LNCAP (cell line): ENCODE measurements at regions not wholly inside any gene's neighbourhood (a gene's known extent, or its start where the extent isn't known, plus 50 kb on each side); places are given as distances from the start of the nearest gene placed in this dataset.

Source experiments
- TF ChIP-seq, protein P1 (sequence below): fragments of 450-650 bp; IDR thresholded peaks from 2 replicates; pipeline ENCODE4 v1.5.1; 2017; ENCODE audit warnings: mild to moderate bottlenecking

DNA sequence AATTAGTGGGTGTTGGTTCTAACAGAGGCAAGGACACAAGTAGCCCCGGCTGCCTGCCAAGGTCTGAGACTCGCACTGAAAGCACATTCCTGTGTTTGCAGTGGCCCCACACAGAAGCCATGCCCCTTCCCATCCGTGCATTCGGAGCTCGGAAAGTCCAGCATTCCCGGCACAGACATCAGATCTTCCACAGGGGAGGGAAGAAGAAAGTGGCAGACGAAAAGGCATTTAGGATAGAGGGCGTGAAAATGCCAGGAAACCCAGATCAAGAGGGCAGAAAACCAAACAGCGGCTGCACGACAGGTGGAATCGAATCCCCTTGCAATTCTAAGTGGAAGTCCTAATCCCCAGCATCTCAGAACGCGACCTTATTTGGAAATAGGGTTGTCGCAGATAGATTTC is 105.5 kb upstream of the ASB18 start:
- TF ChIP-seq, protein P1, sequence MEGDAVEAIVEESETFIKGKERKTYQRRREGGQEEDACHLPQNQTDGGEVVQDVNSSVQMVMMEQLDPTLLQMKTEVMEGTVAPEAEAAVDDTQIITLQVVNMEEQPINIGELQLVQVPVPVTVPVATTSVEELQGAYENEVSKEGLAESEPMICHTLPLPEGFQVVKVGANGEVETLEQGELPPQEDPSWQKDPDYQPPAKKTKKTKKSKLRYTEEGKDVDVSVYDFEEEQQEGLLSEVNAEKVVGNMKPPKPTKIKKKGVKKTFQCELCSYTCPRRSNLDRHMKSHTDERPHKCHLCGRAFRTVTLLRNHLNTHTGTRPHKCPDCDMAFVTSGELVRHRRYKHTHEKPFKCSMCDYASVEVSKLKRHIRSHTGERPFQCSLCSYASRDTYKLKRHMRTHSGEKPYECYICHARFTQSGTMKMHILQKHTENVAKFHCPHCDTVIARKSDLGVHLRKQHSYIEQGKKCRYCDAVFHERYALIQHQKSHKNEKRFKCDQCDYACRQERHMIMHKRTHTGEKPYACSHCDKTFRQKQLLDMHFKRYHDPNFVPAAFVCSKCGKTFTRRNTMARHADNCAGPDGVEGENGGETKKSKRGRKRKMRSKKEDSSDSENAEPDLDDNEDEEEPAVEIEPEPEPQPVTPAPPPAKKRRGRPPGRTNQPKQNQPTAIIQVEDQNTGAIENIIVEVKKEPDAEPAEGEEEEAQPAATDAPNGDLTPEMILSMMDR, result no peak

DNA sequence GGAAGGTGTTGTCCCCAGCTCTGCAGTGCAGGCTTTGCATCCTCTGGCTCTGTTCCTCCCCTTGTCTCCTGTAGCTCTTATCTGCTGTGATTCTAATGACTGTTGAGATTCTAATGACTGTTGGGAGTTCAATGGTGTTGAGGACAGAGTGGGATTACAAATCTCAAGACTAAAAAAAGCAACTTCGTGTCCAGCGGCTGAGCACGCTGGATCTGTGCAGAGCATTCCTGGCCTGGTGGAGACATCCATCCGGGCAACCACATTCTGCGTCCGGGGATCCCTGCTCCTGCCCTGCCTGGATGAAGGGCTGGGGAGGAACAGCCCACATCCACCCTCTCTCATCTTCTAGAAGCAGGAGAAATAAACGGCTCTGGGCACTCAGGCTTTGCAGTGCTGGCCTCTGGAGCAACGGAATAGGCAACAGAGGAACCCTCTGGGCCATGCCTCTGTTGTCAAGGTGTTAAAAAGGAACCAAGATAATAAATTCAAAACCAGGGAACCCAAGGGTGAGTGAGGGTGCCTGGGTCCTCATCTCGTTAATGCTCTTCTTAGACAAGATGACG is 106.7 kb upstream of the ASB18 start:
- TF ChIP-seq, protein P1, result no peak

DNA sequence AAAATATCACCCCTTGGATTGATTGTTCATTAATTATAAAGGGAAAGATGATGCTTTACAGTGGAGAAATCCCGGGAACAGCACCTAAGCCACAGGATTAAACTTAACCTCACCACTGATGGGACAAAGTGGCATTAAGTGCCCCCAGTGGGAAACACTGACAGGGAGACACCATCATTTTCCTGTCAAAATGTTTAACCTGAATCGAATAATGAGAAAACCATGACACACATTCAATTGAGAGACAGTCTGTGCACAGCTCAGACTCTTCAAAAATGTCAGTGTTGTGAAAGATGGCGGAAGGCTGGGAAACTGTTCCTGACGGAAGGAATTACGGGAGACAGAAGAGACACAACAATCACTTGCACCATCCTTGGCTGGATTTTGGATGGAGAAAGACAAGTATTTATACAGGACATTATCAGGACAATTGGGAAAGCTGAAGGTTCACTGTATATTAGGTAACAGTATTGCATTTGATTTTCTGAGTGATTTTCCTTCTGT is 111.8 kb upstream of the ASB18 start:
- TF ChIP-seq, protein P1, result no peak

DNA sequence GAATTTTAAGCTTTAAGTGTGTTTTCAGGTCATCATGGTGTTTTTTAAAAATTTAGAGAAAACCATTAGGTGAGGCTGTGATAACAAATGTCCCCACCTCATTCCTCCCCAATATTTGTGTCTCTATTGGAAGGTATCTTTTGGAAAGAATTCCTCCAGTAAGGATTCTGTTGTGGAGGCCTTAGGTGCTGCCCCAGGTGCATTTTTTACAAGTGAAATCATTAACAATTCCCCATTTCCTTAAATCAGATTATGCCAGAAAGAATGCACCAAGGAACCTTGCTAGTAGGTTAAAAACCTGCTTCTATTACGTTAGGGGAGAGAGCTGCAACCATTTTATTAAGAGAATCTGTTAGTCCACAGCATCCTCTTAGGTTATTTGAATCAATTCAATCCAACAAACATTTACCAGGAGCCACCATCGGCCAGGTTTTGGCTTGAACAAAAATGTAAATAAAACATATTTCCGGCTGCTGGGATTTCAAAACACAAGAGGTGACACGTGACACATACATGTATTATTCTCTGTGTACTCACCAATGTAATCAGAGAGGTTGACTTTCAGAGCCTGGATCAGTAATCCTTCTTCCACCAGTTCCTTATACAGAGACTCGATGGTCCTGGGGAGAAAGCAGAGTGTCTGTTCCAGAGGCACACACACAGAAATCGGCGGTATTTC is 112.5 kb upstream of the ASB18 start:
- TF ChIP-seq, protein P1, result no peak

DNA sequence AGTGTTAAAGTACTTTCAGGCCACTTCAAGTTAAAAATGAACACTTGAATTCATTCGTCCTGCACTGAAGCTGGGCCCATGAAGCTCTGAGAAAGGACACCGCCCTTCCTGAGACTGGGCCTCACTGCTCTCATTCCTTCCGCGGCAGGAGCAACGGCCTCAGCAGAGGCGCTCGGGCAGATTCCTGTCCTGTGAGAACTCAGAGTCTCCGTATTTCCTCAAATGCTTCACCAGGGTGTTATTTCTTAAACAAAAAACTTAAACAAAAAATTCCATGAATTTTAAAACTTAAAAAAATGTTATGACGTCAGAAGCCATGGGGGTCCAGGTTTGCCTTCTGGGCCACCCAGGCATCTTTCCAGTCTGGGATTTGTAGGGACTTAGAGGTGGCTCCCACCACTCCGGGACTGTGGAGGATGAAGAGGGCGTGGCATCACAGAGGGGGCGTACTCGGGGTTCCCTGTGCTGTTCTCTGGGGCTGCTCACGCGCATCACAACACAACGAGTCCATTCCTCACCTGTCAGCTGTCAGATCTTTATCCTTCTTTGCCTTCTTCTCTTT is 115.9 kb upstream of the ASB18 start:
- TF ChIP-seq, protein P1, result no peak

DNA sequence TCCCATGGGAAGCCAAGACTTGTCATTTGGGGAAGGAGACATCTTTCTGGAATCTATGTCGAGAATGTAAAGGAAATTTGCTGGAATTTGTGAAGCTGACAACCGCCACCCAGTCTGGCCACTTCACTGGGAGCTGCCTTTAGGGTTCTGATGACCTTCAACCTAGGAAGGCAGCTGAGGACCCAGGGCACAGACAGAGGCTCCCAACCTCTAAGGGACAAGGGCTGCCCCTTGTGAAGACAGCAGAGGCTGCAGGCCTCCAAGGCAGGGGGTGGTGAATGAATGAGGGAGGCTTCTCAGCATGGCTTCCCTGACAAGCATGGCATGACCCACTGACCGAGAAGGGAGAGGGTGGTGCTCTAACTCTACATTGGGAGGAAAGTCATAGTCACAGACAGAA is 128.9 kb upstream of the ASB18 start:
- TF ChIP-seq, protein P1, result no peak

DNA sequence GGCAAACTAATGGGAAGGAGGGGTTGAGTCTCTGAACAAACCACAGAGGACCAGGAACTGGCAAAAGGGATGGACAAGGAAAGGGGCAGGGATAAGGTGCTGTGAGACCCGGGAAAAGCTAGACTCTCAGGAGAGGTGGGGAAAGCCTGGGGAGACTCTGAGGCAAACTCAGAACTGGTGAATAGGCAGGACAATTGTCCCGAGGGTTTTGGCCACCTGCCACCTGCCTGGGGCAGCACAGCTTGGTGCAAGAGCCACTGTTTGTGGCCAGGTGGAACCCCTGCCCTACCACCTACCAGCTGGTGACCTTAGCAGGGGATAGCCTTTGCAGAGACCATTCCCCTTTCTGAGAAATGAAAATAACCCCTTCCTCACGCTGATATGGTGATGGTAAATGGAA is 129.4 kb upstream of the ASB18 start:
- TF ChIP-seq, protein P1, result no peak
